Stomach smooth muscle (tissue), 2 donors: ENCODE measurements at regions not wholly inside any gene's neighbourhood (a gene's known extent, or its start where the extent isn't known, plus 50 kb on each side); places are given as distances from the start of the nearest gene placed in this dataset.
"Not testable (repeated sequence)": the region's sequence is repeated elsewhere in the genome, so short reads cannot be mapped to it uniquely, and the experiment has no call there.

Experiments
- H3K27ac ChIP-seq: one replicate; pipeline ENCODE4 v1.7.0; 2013; ENCODE audit warnings: mild to moderate bottlenecking, low read length, inconsistent platforms
- H3K27me3 ChIP-seq, 2 donors: one replicate each; pipeline ENCODE4 v1.7.0; 2013; ENCODE audit warnings: low read length in 2 of 2; ENCODE audit not compliant: insufficient read depth in 2 of 2, control insufficient read depth in 1 of 2
- H3K36me3 ChIP-seq, 2 donors: one replicate each; pipeline ENCODE4 v1.7.0; 2013; ENCODE audit warnings: low read length in 2 of 2; ENCODE audit not compliant: control insufficient read depth in 2 of 2, insufficient read depth in 2 of 2
- H3K4me1 ChIP-seq: one replicate; pipeline ENCODE4 v1.7.0; 2013; ENCODE audit warnings: low read length; ENCODE audit not compliant: control insufficient read depth, insufficient read depth
- H3K4me3 ChIP-seq, 2 donors: one replicate each; pipeline ENCODE4 v1.7.0; 2013; ENCODE audit warnings: low read length in 2 of 2
- H3K9ac ChIP-seq, 2 donors: one replicate each; pipeline ENCODE4 v1.7.0; 2013; ENCODE audit warnings: low read length in 2 of 2, mild to moderate bottlenecking in 1 of 2
- H3K9me3 ChIP-seq, 2 donors: one replicate each; pipeline ENCODE4 v1.7.0; 2013; ENCODE audit warnings: low read length in 2 of 2; ENCODE audit not compliant: control insufficient read depth in 2 of 2
- donor health status: healthy.
- donor health status: Pancreatic carcinoma.

- Histone ChIP-seq H3K27ac (no peak overlapping the region), H3K4me3 (no peak overlapping the region), H3K9me3 (no peaks in the 10 kb centered on the region), H3K27me3 (no peaks in the 10 kb centered on the region), H3K36me3 (no peaks in the 10 kb centered on the region), H3K9ac (no peak overlapping the region), H3K4me1 (no peaks in the 10 kb centered on the region)
Observed at GRCh38 chr10:85491652-85492051, 874.9 kb downstream of the GRID1 start.

- H3K27ac ChIP-seq: no peak overlapping the region
- H3K9ac ChIP-seq: no peak overlapping the region
- no peak overlapping the region for H3K4me3 ChIP-seq
- no peaks in the 10 kb centered on the region for H3K4me1 ChIP-seq
- H3K36me3 ChIP-seq: no peaks in the 10 kb centered on the region
- H3K9me3 ChIP-seq: no peaks in the 10 kb centered on the region
- H3K27me3 ChIP-seq: no peaks in the 10 kb centered on the region
Observed at GRCh38 chr10:85492684-85493083, 873.9 kb downstream of the GRID1 start.

GRCh38 chr10:85493703-85494102, 872.9 kb downstream of the GRID1 start:
- Histone ChIP-seq H3K27ac (no peak overlapping the region), H3K4me3 (no peak overlapping the region), H3K36me3 (no peaks in the 10 kb centered on the region), H3K27me3 (no peaks in the 10 kb centered on the region), H3K9ac (no peak overlapping the region), H3K9me3 (no peaks in the 10 kb centered on the region), H3K4me1 (no peaks in the 10 kb centered on the region)

- not testable (repeated sequence) for H3K4me1 ChIP-seq, H3K27ac ChIP-seq
Observed at GRCh38 chr10:85504641-85505040, 862.0 kb downstream of the GRID1 start.

GRCh38 chr10:85508159-85508558, 858.4 kb downstream of the GRID1 start:
- Histone ChIP-seq H3K4me1 (no peaks in the 10 kb centered on the region), H3K27me3 (peaks cover 3 to 4% of the 10 kb centered on the region in 2 donors), H3K9me3 (no peaks in the 10 kb centered on the region), H3K36me3 (no peaks in the 10 kb centered on the region), H3K27ac (no peak overlapping the region), H3K9ac (no peak overlapping the region), H3K4me3 (no peak overlapping the region)

More at GRCh38 chr10:85504641-85505040, 862.0 kb downstream of the GRID1 start:
- H3K9me3 ChIP-seq, H3K27me3 ChIP-seq, H3K9ac ChIP-seq, H3K4me3 ChIP-seq, H3K36me3 ChIP-seq: not testable (repeated sequence)

GRCh38 chr10:85510682-85511081, 855.9 kb downstream of the GRID1 start:
- no peak overlapping the region for H3K9ac ChIP-seq
- H3K4me1 ChIP-seq: no peaks in the 10 kb centered on the region
- peaks cover 4 to 6% of the 10 kb centered on the region in 2 donors for H3K27me3 ChIP-seq
- H3K9me3 ChIP-seq: peaks cover 0 to 2% of the 10 kb centered on the region in 2 donors
- H3K27ac ChIP-seq: no peak overlapping the region
- H3K36me3 ChIP-seq: no peaks in the 10 kb centered on the region
- H3K4me3 ChIP-seq: no peak overlapping the region

- H3K4me3 ChIP-seq: no peak overlapping the region
- H3K27me3 ChIP-seq: peaks cover 4 to 6% of the 10 kb centered on the region in 2 donors
- peaks cover 0 to 2% of the 10 kb centered on the region in 2 donors for H3K9me3 ChIP-seq
- no peak overlapping the region for H3K9ac ChIP-seq
- H3K36me3 ChIP-seq: no peaks in the 10 kb centered on the region
- no peak overlapping the region for H3K27ac ChIP-seq
- no peaks in the 10 kb centered on the region for H3K4me1 ChIP-seq
Observed at GRCh38 chr10:85513436-85513835, 853.2 kb downstream of the GRID1 start.

GRCh38 chr10:85515316-85515715, 851.3 kb downstream of the GRID1 start:
- no peak overlapping the region for H3K27ac ChIP-seq
- H3K27me3 ChIP-seq: peaks cover 4 to 6% of the 10 kb centered on the region in 2 donors
- no peak overlapping the region for H3K9ac ChIP-seq

GRCh38 chr10:85524001-85524666, 842.5 kb downstream of the GRID1 start:
- Histone ChIP-seq H3K27ac (no peak overlapping the region), H3K9me3 (peaks cover 4 to 6% of the 10 kb centered on the region in 2 donors), H3K4me3 (no peak overlapping the region), H3K4me1 (no peaks in the 10 kb centered on the region), H3K27me3 (no peaks in the 10 kb centered on the region), H3K36me3 (no peaks in the 10 kb centered on the region), H3K9ac (no peak overlapping the region)

More at GRCh38 chr10:85515316-85515715, 851.3 kb downstream of the GRID1 start:
- peaks cover 0 to 2% of the 10 kb centered on the region in 2 donors for H3K9me3 ChIP-seq
- H3K36me3 ChIP-seq: no peaks in the 10 kb centered on the region
- H3K4me3 ChIP-seq: no peak overlapping the region
- no peaks in the 10 kb centered on the region for H3K4me1 ChIP-seq

- H3K9me3 ChIP-seq: peaks cover 4 to 6% of the 10 kb centered on the region in 2 donors
- H3K27ac ChIP-seq: no peak overlapping the region
- H3K9ac ChIP-seq: no peak overlapping the region
- no peaks in the 10 kb centered on the region for H3K4me1 ChIP-seq
- no peaks in the 10 kb centered on the region for H3K27me3 ChIP-seq
- no peak overlapping the region for H3K4me3 ChIP-seq
- H3K36me3 ChIP-seq: no peaks in the 10 kb centered on the region
Observed at GRCh38 chr10:85527616-85528317, 838.8 kb downstream of the GRID1 start.

- no peaks in the 10 kb centered on the region for H3K27me3 ChIP-seq
- no peak overlapping the region for H3K27ac ChIP-seq
- H3K36me3 ChIP-seq: no peaks in the 10 kb centered on the region
- H3K9ac ChIP-seq: no peak overlapping the region
- H3K4me1 ChIP-seq: no peaks in the 10 kb centered on the region
- no peak overlapping the region for H3K4me3 ChIP-seq
- H3K9me3 ChIP-seq: peaks cover 4 to 6% of the 10 kb centered on the region in 2 donors
Observed at GRCh38 chr10:85528318-85528652, 838.3 kb downstream of the GRID1 start.
